Mesenchymal stem cell (in vitro differentiated cells and primary cell): ENCODE measurements at regions not wholly inside any gene's neighbourhood (a gene's known extent, or its start where the extent isn't known, plus 50 kb on each side); places are given as distances from the start of the nearest gene placed in this dataset.

ENCODE experiments used
- DNase-seq: peaks from one replicate; pipeline ENCODE4 v3.0.0-alpha.2; 2013
- H2AFZ ChIP-seq: one replicate; pipeline ENCODE4 v1.6.1; 2013; ENCODE audit warnings: low read depth, mild to moderate bottlenecking, control low read depth, inconsistent platforms, low read length, moderate library complexity
- H2AK5ac ChIP-seq: 2 replicates; pipeline ENCODE4 v1.6.1; 2013; ENCODE audit warnings: low read length, moderate library complexity, mild to moderate bottlenecking, inconsistent platforms; ENCODE audit not compliant: severe bottlenecking
- H2BK120ac ChIP-seq: one replicate; pipeline ENCODE4 v1.6.1; 2013; ENCODE audit warnings: low read depth, mild to moderate bottlenecking, inconsistent platforms, low read length, moderate library complexity
- H2BK12ac ChIP-seq, 2 experiments: one replicate each; pipeline ENCODE4 v1.6.1; 2013; ENCODE audit warnings: inconsistent platforms in 2 of 2, low read length in 2 of 2, mild to moderate bottlenecking in 2 of 2, moderate library complexity in 2 of 2, control low read depth in 1 of 2
- H2BK15ac ChIP-seq: one replicate; pipeline ENCODE4 v1.6.1; 2013; ENCODE audit warnings: mild to moderate bottlenecking, low read depth, inconsistent platforms; ENCODE audit not compliant: poor library complexity, severe bottlenecking
- H2BK5ac ChIP-seq: 2 replicates; pipeline ENCODE4 v1.6.1; 2013; ENCODE audit warnings: low read depth, mild to moderate bottlenecking, low read length, control low read depth, inconsistent platforms; ENCODE audit not compliant: poor library complexity, severe bottlenecking
- H3K14ac ChIP-seq, 2 experiments: one replicate each; pipeline ENCODE4 v1.6.1; 2013; ENCODE audit warnings: inconsistent platforms in 2 of 2, low read length in 2 of 2, control low read depth in 1 of 2, mild to moderate bottlenecking in 1 of 2, moderate library complexity in 1 of 2
- H3K18ac ChIP-seq, 2 experiments: one replicate each; pipeline ENCODE4 v1.6.1; 2013; ENCODE audit warnings: inconsistent platforms in 2 of 2, low read length in 2 of 2, control low read depth in 1 of 2, low read depth in 1 of 2, mild to moderate bottlenecking in 1 of 2
- H3K23ac ChIP-seq, 2 experiments: one replicate each; pipeline ENCODE4 v1.6.1; 2013; ENCODE audit warnings: inconsistent platforms in 2 of 2, low read length in 2 of 2, mild to moderate bottlenecking in 2 of 2, moderate library complexity in 2 of 2, control low read depth in 1 of 2
- H3K27ac ChIP-seq: 2 replicates; pipeline ENCODE4 v1.5.1; 2013; ENCODE audit warnings: mild to moderate bottlenecking, moderate library complexity, low read length, control low read depth, inconsistent platforms; ENCODE audit not compliant: poor library complexity, severe bottlenecking
- H3K27me3 ChIP-seq, 2 experiments: 2 replicates each; pipeline versions ENCODE4 v1.6.1 to v1.7.0; 2013; ENCODE audit warnings: low read length in 2 of 2, mild to moderate bottlenecking in 2 of 2, moderate library complexity in 2 of 2, control low read depth in 1 of 2, inconsistent platforms in 1 of 2; ENCODE audit not compliant: control insufficient read depth in 1 of 2, insufficient read depth in 1 of 2
- H3K36me3 ChIP-seq, 2 experiments: 2 replicates each; pipeline versions ENCODE4 v1.6.1 to v1.7.0; 2013; ENCODE audit warnings: low read length in 2 of 2, control low read depth in 1 of 2, inconsistent platforms in 1 of 2, low read depth in 1 of 2, mild to moderate bottlenecking in 1 of 2; ENCODE audit not compliant: insufficient read depth in 2 of 2, control insufficient read depth in 1 of 2
- H3K4ac ChIP-seq, 2 experiments: one replicate each; pipeline ENCODE4 v1.6.1; 2013; ENCODE audit warnings: inconsistent platforms in 2 of 2, low read length in 2 of 2, mild to moderate bottlenecking in 2 of 2, moderate library complexity in 2 of 2, control low read depth in 1 of 2, low read depth in 1 of 2
- H3K4me1 ChIP-seq: 2 replicates; pipeline ENCODE4 v1.6.1; 2013; ENCODE audit warnings: low read depth, low read length, control low read depth; ENCODE audit not compliant: control insufficient read depth, insufficient read depth
- H3K4me2 ChIP-seq: 2 replicates; pipeline ENCODE4 v1.6.1; 2013; ENCODE audit warnings: low read length, mild to moderate bottlenecking, inconsistent platforms; ENCODE audit not compliant: poor library complexity, severe bottlenecking
- H3K4me3 ChIP-seq, 2 experiments: 2 replicates each; pipeline versions ENCODE4 v1.5.1 to v1.7.0; 2013; ENCODE audit warnings: low read length in 2 of 2, mild to moderate bottlenecking in 2 of 2, control low read depth in 1 of 2, low read depth in 1 of 2; ENCODE audit not compliant: insufficient read depth in 1 of 2
- H3K79me1 ChIP-seq: replicated peaks from 2 replicates; pipeline ENCODE4 v1.6.1; 2013; ENCODE audit warnings: mild to moderate bottlenecking, control low read depth, low read length, inconsistent platforms; ENCODE audit not compliant: poor library complexity, severe bottlenecking
- H3K9ac ChIP-seq: 2 replicates; pipeline ENCODE4 v1.7.0; 2013; ENCODE audit warnings: mild to moderate bottlenecking, low read length, moderate library complexity
- H3K9me3 ChIP-seq: 2 replicates; pipeline ENCODE4 v1.7.0; 2013; ENCODE audit warnings: mild to moderate bottlenecking, low read length; ENCODE audit not compliant: control insufficient read depth
- H4K8ac ChIP-seq: one replicate; pipeline ENCODE4 v1.6.1; 2013; ENCODE audit warnings: inconsistent platforms, mild to moderate bottlenecking, low read length, moderate library complexity
- H4K91ac ChIP-seq: one replicate; pipeline ENCODE4 v1.6.1; 2013; ENCODE audit warnings: mild to moderate bottlenecking, low read length, inconsistent platforms
- WGBS: methylation state at CpG from one replicate; pipeline ENCODE4 v1.1.7; 2013; ENCODE audit warnings: mixed read lengths; 5-methylcytosine and 5-hydroxymethylcytosine counted together

GRCh38 chr13:67771106-67771505 lies 541.0 kb upstream of the PCDH9 start:
- H2BK15ac ChIP-seq, result no peak overlapping the region
- DNase-seq, result no peak
- H3K4me2 ChIP-seq, result no peak overlapping the region
- H3K18ac ChIP-seq, result no peak overlapping the region
- no peak overlapping the region for H3K23ac ChIP-seq
- H3K4me1 ChIP-seq, result no peaks in the 10 kb centered on the region
- no peak overlapping the region for H3K4me3 ChIP-seq
- H2BK5ac ChIP-seq, result no peak overlapping the region
- H4K91ac ChIP-seq, result no peak overlapping the region
- no peak overlapping the region for H4K8ac ChIP-seq
- no peak overlapping the region for H2AK5ac ChIP-seq
- peaks cover 0 to 3% of the 10 kb centered on the region in 2 experiments for H3K36me3 ChIP-seq
- H3K27ac ChIP-seq, result no peak overlapping the region
- no peak overlapping the region for H2BK12ac ChIP-seq
- no peak overlapping the region for H3K4ac ChIP-seq
- no peak overlapping the region for H3K14ac ChIP-seq
- H3K27me3 ChIP-seq, result no peaks in the 10 kb centered on the region
- no peak overlapping the region for H2BK120ac ChIP-seq
- no peaks in the 10 kb centered on the region for H3K79me1 ChIP-seq
- H3K9me3 ChIP-seq, result peaks cover 3% of the 10 kb centered on the region
- H3K9ac ChIP-seq, result no peak overlapping the region
- H2AFZ ChIP-seq, result no peak overlapping the region

DNA sequence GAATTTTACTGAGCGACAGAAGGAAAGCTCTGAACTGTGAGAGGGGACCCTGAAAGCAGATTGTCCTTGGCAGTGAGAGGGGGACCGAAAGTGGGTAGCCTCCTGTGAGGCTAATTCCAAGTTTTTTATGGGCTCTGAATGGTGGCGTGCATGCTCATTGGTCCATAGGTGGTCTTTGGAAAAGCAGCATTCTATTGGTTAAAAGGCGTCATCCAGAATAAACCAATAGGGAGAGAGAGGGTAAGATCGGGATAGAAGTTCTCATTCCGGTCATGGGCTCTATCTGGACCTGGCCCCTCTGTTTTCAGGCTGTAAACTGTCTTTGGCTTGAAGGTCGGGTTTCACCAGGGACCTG lies 539.8 kb upstream of the PCDH9 start:
- Histone ChIP-seq H2BK120ac (no peak overlapping the region), H3K4ac (no peak overlapping the region), H4K91ac (no peak overlapping the region), H3K18ac (no peak overlapping the region), H3K14ac (no peak overlapping the region), H3K27ac (no peak overlapping the region), H3K23ac (no peak overlapping the region), H4K8ac (no peak overlapping the region), H3K9ac (no peak overlapping the region), H3K4me3 (no peak overlapping the region), H2BK12ac (no peak overlapping the region), H2BK5ac (no peak overlapping the region), H3K9me3 (peaks cover 5% of the 10 kb centered on the region), H3K4me2 (no peak overlapping the region), H3K27me3 (no peaks in the 10 kb centered on the region), H3K36me3 (peaks cover 0 to 3% of the 10 kb centered on the region in 2 experiments), H2AFZ (no peak overlapping the region), H2BK15ac (no peak overlapping the region), H3K79me1 (no peaks in the 10 kb centered on the region), H3K4me1 (no peaks in the 10 kb centered on the region), H2AK5ac (no peak overlapping the region)
- DNase-seq, result no peak
- 88% methylated on average over 7 of the region's 7 CpGs for WGBS

DNA sequence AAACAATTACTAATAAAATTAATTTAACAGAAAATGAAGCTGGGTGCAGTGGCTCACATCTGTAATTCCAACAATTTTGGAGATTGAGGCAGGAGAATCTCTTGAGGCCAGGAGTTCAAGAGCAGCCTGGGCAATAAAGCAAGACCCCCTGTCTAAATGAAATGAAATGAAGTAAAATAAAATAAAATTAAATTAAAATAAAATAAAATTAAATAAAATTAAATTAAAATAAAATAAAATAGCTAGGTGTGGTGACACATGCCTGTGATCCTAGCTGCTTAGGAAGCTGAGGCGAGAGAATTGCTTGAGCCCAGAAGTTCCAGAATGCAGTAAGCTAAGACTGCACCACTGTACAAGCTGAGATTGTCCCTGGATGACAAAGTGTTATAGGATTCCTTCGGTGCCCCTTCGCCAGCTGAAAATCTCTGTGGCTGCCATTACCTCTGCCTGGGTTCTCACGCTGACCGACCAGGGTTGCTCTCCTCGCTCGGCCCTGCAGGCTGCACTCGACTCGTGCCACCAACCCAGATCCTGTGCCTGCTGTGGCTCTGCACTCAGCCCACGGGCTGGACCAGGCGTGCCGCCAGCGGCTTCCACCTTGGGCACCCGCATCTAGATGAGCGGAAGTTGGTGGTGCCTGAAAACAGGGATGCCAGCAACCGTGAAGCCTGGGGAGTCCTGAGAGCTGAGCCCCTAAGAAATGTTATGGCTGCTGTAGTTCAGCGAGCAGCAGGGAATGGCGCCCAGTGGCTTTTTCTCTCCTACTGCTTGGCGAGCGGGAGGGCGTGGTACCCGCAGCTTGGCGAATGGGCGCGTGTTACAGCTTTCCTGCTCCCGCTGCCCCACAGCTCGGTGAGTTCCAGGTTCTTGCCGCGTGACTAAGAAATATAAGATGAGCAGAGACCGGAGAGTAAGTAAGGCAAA lies 539.2 kb upstream of the PCDH9 start:
- H4K91ac ChIP-seq, result no peak overlapping the region
- 96% methylated on average over 30 of the region's 30 CpGs for WGBS
- no peak overlapping the region for H2AK5ac ChIP-seq
- no peak overlapping the region for H2BK5ac ChIP-seq
- peaks cover 0 to 3% of the 10 kb centered on the region in 2 experiments for H3K36me3 ChIP-seq
- no peaks in the 10 kb centered on the region for H3K79me1 ChIP-seq
- no peaks in the 10 kb centered on the region for H3K4me1 ChIP-seq
- H3K18ac ChIP-seq, result no peak overlapping the region
- H2AFZ ChIP-seq, result no peak overlapping the region
- no peak overlapping the region for H2BK12ac ChIP-seq
- H3K9me3 ChIP-seq, result peaks cover 5% of the 10 kb centered on the region
- no peak overlapping the region for H3K4me2 ChIP-seq
- no peaks in the 10 kb centered on the region for H3K27me3 ChIP-seq
- H3K4ac ChIP-seq, result no peak overlapping the region
- DNase-seq, result no peak
- H3K23ac ChIP-seq, result no peak overlapping the region
- no peak overlapping the region for H2BK120ac ChIP-seq
- H3K4me3 ChIP-seq, result no peak overlapping the region
- no peak overlapping the region for H2BK15ac ChIP-seq
- no peak overlapping the region for H3K27ac ChIP-seq
- H4K8ac ChIP-seq, result no peak overlapping the region
- no peak overlapping the region for H3K9ac ChIP-seq
- no peak overlapping the region for H3K14ac ChIP-seq

GRCh38 chr13:67763984-67764383 lies 533.8 kb upstream of the PCDH9 start:
- no peak overlapping the region for H2BK15ac ChIP-seq
- no peak overlapping the region for H3K4ac ChIP-seq
- H2AK5ac ChIP-seq, result no peak overlapping the region
- no peak overlapping the region for H3K14ac ChIP-seq
- no peaks in the 10 kb centered on the region for H3K27me3 ChIP-seq
- no peak overlapping the region for H3K4me2 ChIP-seq
- no peak overlapping the region for H3K18ac ChIP-seq
- no peaks in the 10 kb centered on the region for H3K4me1 ChIP-seq
- no peak for DNase-seq
- H4K8ac ChIP-seq, result no peak overlapping the region
- H3K9ac ChIP-seq, result no peak overlapping the region
- WGBS, result 100% methylated on average over 2 of the region's 3 CpGs
- no peak overlapping the region for H3K4me3 ChIP-seq
- H3K23ac ChIP-seq, result no peak overlapping the region
- H2BK120ac ChIP-seq, result no peak overlapping the region
- no peak overlapping the region for H2BK12ac ChIP-seq
- H3K36me3 ChIP-seq, result no peaks in the 10 kb centered on the region
- no peaks in the 10 kb centered on the region for H3K79me1 ChIP-seq
- H2BK5ac ChIP-seq, result no peak overlapping the region
- H3K9me3 ChIP-seq, result peaks cover 8% of the 10 kb centered on the region
- no peak overlapping the region for H2AFZ ChIP-seq
- H4K91ac ChIP-seq, result no peak overlapping the region
- no peak overlapping the region for H3K27ac ChIP-seq
